H1 (cell line): ENCODE measurements at regions not wholly inside any gene's neighbourhood (a gene's known extent, or its start where the extent isn't known, plus 50 kb on each side); places are given as distances from the start of the nearest gene placed in this dataset.
A peak's percentile ranks its signal among the peaks of the same experiment; 100 is the strongest.

Experiments
- CTCF ChIA-PET: fragments of 300-600 bp; sonication (Branson Sonifier 250); formaldehyde crosslinking; loops from one replicate; lab custom pipeline; 2021; ENCODE audit not compliant: partially characterized antibody; lab: Charles Lee
- POLR2A ChIA-PET: fragments of 300-600 bp; sonication (Branson Sonifier 250); formaldehyde crosslinking; loops from one replicate; lab custom pipeline; 2021; ENCODE audit warnings: inconsistent platforms; ENCODE audit not compliant: partially characterized antibody; lab: Charles Lee
- DNase-seq, 2 experiments: peaks; one replicate each; pipeline versions ENCODE4 v3.0.0 to v3.0.0-alpha.2; 2010 to 2022; ENCODE audit warnings: low spot score in 2 of 2, low read depth in 1 of 2, mixed read lengths in 1 of 2
- FAIRE-seq: peaks from 2 replicates; lab custom pipeline; 2011; peaks lifted over from hg19 to GRCh38; lab: Jason Lieb, UNC
- H2AFZ ChIP-seq: 2 replicates; pipeline ENCODE4 v1.8.1; 2012; ENCODE audit warnings: low read length, inconsistent platforms
- H2AK5ac ChIP-seq: 2 replicates; pipeline ENCODE4 v1.6.1; 2013; ENCODE audit warnings: low read depth, low read length
- H2BK120ac ChIP-seq: replicated peaks from 2 replicates; pipeline ENCODE3; 2013; ENCODE audit warnings: low read depth, low read length, inconsistent platforms
- H2BK12ac ChIP-seq: 2 replicates; pipeline ENCODE4 v1.6.1; 2013; ENCODE audit warnings: low read depth, low read length
- H2BK15ac ChIP-seq: 2 replicates; pipeline ENCODE4 v1.6.1; 2013; ENCODE audit warnings: low read length
- H2BK20ac ChIP-seq: 2 replicates; pipeline ENCODE4 v1.6.1; 2013; ENCODE audit warnings: low read length
- H2BK5ac ChIP-seq: 2 replicates; pipeline ENCODE4 v1.6.1; 2013; ENCODE audit warnings: low read depth, low read length
- H3K14ac ChIP-seq: 2 replicates; pipeline ENCODE4 v1.6.1; 2013; ENCODE audit warnings: inconsistent platforms; ENCODE audit not compliant: insufficient read length
- H3K18ac ChIP-seq: 2 replicates; pipeline ENCODE4 v1.6.1; 2013; ENCODE audit warnings: low read length; ENCODE audit errors: extremely low read depth
- H3K23ac ChIP-seq: 2 replicates; pipeline ENCODE4 v1.6.1; 2013; ENCODE audit warnings: inconsistent platforms; ENCODE audit not compliant: insufficient read length
- H3K23me2 ChIP-seq: 2 replicates; pipeline ENCODE4 v1.6.1; 2013; ENCODE audit warnings: low read depth, low read length
- H3K27ac ChIP-seq: 2 replicates; pipeline ENCODE4 v1.6.1; 2011; ENCODE audit warnings: low read depth, low read length, inconsistent platforms
- H3K27me3 ChIP-seq, 4 experiments: replicated peaks in 1 of 4; 1 replicate in 1 of 4; 2 replicates in 3 of 4; pipeline versions ENCODE4 v1.6.1 to v1.8.1; 2011 to 2013; ENCODE audit warnings: low read length in 3 of 4, mild to moderate bottlenecking in 3 of 4, inconsistent platforms in 2 of 4, mixed read lengths in 2 of 4, moderate library complexity in 1 of 4; ENCODE audit not compliant: control insufficient read depth in 3 of 4, insufficient read depth in 3 of 4; ENCODE audit errors: extremely low read depth in 1 of 4
- H3K36me3 ChIP-seq, 4 experiments: 2 replicates each; pipeline versions ENCODE4 v1.6.1 to v1.8.1; 2011 to 2013; ENCODE audit warnings: mild to moderate bottlenecking in 4 of 4, low read length in 3 of 4, moderate library complexity in 2 of 4, control low read depth in 1 of 4, inconsistent platforms in 1 of 4; ENCODE audit not compliant: insufficient read depth in 4 of 4, control insufficient read depth in 2 of 4
- H3K4ac ChIP-seq: replicated peaks from 2 replicates; pipeline ENCODE3; 2013; ENCODE audit warnings: low read length, low read depth, mixed read lengths, inconsistent platforms; ENCODE audit not compliant: insufficient read length
- H3K4me1 ChIP-seq, 4 experiments: replicated peaks in 1 of 4; 1 replicate in 1 of 4; 2 replicates in 3 of 4; pipeline versions ENCODE4 v1.6.1 to v1.8.1; 2011 to 2013; ENCODE audit warnings: low read length in 3 of 4, inconsistent platforms in 2 of 4, mixed read lengths in 1 of 4; ENCODE audit not compliant: insufficient read depth in 4 of 4, control insufficient read depth in 3 of 4
- H3K4me2 ChIP-seq, 2 experiments: 2 replicates each; pipeline versions ENCODE4 v1.6.1 to v1.8.1; 2011 to 2013; ENCODE audit warnings: low read depth in 2 of 2, low read length in 2 of 2, control low read depth in 1 of 2, inconsistent platforms in 1 of 2, mild to moderate bottlenecking in 1 of 2; ENCODE audit not compliant: insufficient read depth in 1 of 2
- H3K4me3 ChIP-seq, 4 experiments: fragments of 200-600, 300-600 bp in 1 of 4; sonication (generic), shearing (Covaris generic), sonication (Bioruptor Twin) in 1 of 4; 2 replicates each; pipeline versions ENCODE4 v1.5.1 to v1.8.1; 2011 to 2016; ENCODE audit warnings: low read length in 4 of 4, low read depth in 3 of 4, control low read depth in 2 of 4, inconsistent platforms in 2 of 4, mild to moderate bottlenecking in 2 of 4, mixed read lengths in 1 of 4, moderate library complexity in 1 of 4; ENCODE audit not compliant: insufficient read depth in 2 of 4; ENCODE audit errors: extremely low read depth in 1 of 4
- H3K56ac ChIP-seq: replicated peaks from 2 replicates; pipeline ENCODE3; 2013; ENCODE audit warnings: low read depth, mild to moderate bottlenecking, mixed read lengths, low read length, inconsistent platforms; ENCODE audit not compliant: insufficient read length
- H3K79me1 ChIP-seq: 2 replicates; pipeline ENCODE4 v1.6.1; 2013; ENCODE audit warnings: low read depth, low read length, control low read depth
- H3K79me2 ChIP-seq, 2 experiments: 2 replicates each; pipeline versions ENCODE4 v1.6.1 to v1.8.1; 2012 to 2013; ENCODE audit warnings: low read length in 2 of 2, mild to moderate bottlenecking in 2 of 2, inconsistent platforms in 1 of 2; ENCODE audit not compliant: insufficient read depth in 2 of 2, control insufficient read depth in 1 of 2
- H3K9ac ChIP-seq, 4 experiments: replicated peaks in 1 of 4; 1 replicate in 1 of 4; 2 replicates in 3 of 4; pipeline versions ENCODE4 v1.6.1 to v1.8.1; 2011 to 2013; ENCODE audit warnings: low read depth in 3 of 4, low read length in 3 of 4, control low read depth in 2 of 4, mild to moderate bottlenecking in 2 of 4, moderate library complexity in 2 of 4, inconsistent platforms in 1 of 4; ENCODE audit errors: extremely low read depth in 1 of 4
- H3K9me3 ChIP-seq, 2 experiments: 2 replicates each; pipeline versions ENCODE4 v1.6.1 to v1.8.1; 2012 to 2013; ENCODE audit warnings: mild to moderate bottlenecking in 2 of 2, moderate library complexity in 2 of 2, control low read depth in 1 of 2, inconsistent platforms in 1 of 2, low read depth in 1 of 2, low read length in 1 of 2, mixed read lengths in 1 of 2; ENCODE audit not compliant: insufficient read depth in 2 of 2
- H4K20me1 ChIP-seq, 2 experiments: replicated peaks in 1 of 2; 2 replicates each; pipeline versions ENCODE3 to v1.8.1; 2011 to 2013; ENCODE audit warnings: inconsistent platforms in 2 of 2, low read length in 2 of 2, mild to moderate bottlenecking in 1 of 2; ENCODE audit not compliant: insufficient read depth in 2 of 2, control insufficient read depth in 1 of 2
- H4K5ac ChIP-seq: 2 replicates; pipeline ENCODE4 v1.6.1; 2013; ENCODE audit warnings: low read length, low read depth, mixed read lengths, inconsistent platforms; ENCODE audit not compliant: insufficient read length
- H4K8ac ChIP-seq: 2 replicates; pipeline ENCODE4 v1.8.0; 2013; ENCODE audit warnings: mild to moderate bottlenecking, moderate library complexity, low read length, inconsistent platforms; ENCODE audit not compliant: insufficient read depth; ENCODE audit errors: extremely low read depth
- H4K91ac ChIP-seq: replicated peaks from 2 replicates; pipeline ENCODE3; 2013; ENCODE audit warnings: low read length, mixed read lengths, inconsistent platforms; ENCODE audit not compliant: insufficient read length
- CBX8 ChIP-seq: fragments of 300-800, 300-1000 bp; sonication (generic); IDR thresholded peaks from 2 replicates; pipeline ENCODE4 v1.7.1; 2016; ENCODE audit warnings: low read depth, low read length, borderline replicate concordance
- GABPA ChIP-seq: IDR thresholded peaks from 2 replicates; pipeline ENCODE4 v1.6.1; 2011; ENCODE audit warnings: mild to moderate bottlenecking, low read length, moderate library complexity, borderline replicate concordance; ENCODE audit not compliant: insufficient read depth
- JUN ChIP-seq: IDR thresholded peaks from 2 replicates; pipeline ENCODE4 v1.6.1; 2011; ENCODE audit warnings: low read depth, mild to moderate bottlenecking, improper control_type of control experiment, low read length
- KDM5A ChIP-seq: fragments of 200-600 bp; IDR thresholded peaks from 2 replicates; pipeline ENCODE4 v1.7.1; 2012; ENCODE audit warnings: mild to moderate bottlenecking, low read length, inconsistent platforms, mixed read lengths
- RFX5 ChIP-seq: IDR thresholded peaks from 2 replicates; pipeline ENCODE4 v1.6.1; 2011; ENCODE audit warnings: low read depth, low read length, improper control_type of control experiment, borderline replicate concordance
- YY1 ChIP-seq: IDR thresholded peaks from 2 replicates; pipeline ENCODE4 v1.6.1; 2011; ENCODE audit warnings: low read depth, mild to moderate bottlenecking, low read length

- no peak overlapping the region for H2AK5ac ChIP-seq
- no peak overlapping the region for H3K14ac ChIP-seq
- CTCF ChIA-PET: interaction anchor here (1.6 kb wide), 1 partner anchor 85 kb away, joined by 3 read pairs; no protein-coding TSS in a partner anchor
- H3K9me3 ChIP-seq: no peaks in the 10 kb centered on the region
- no peak overlapping the region for H3K4ac ChIP-seq
- no peak overlapping the region for H2BK12ac ChIP-seq
- H3K79me2 ChIP-seq: no peaks in the 10 kb centered on the region
- H4K8ac ChIP-seq: no peak overlapping the region
- H4K91ac ChIP-seq: no peak overlapping the region
- POLR2A ChIA-PET: no interaction called here
- FAIRE-seq (no peak), DNase-seq (no peak)
- no peak overlapping the region for H2BK120ac ChIP-seq
- H3K9ac ChIP-seq: no peak overlapping the region
- H3K27me3 ChIP-seq: no peaks in the 10 kb centered on the region
- no peak overlapping the region for H3K18ac ChIP-seq
- no peak overlapping the region for H3K27ac ChIP-seq
- H4K5ac ChIP-seq: no peak overlapping the region
- H4K20me1 ChIP-seq: no peaks in the 10 kb centered on the region
- H3K23me2 ChIP-seq: no peaks in the 10 kb centered on the region
- H2BK15ac ChIP-seq: no peak overlapping the region
- H3K36me3 ChIP-seq: no peaks in the 10 kb centered on the region
- no peak overlapping the region for H3K4me3 ChIP-seq
- H2BK5ac ChIP-seq: no peak overlapping the region
- H2AFZ ChIP-seq: 0 out of 2 replicates have a peak overlapping the region, but pooled peaks have one; percentile 19
- no peaks in the 10 kb centered on the region for H3K79me1 ChIP-seq
- no peak overlapping the region for H3K23ac ChIP-seq
- H3K56ac ChIP-seq: no peak overlapping the region
- TF ChIP-seq YY1 (no peak), JUN (no peak), KDM5A (no peak), GABPA (no peak), CBX8 (no peak), RFX5 (no peak)
- TF ChIP-seq, all 59 proteins: peak for 0
- Histone ChIP-seq H2BK20ac (no peak overlapping the region), H3K4me1 (no peaks in the 10 kb centered on the region), H3K4me2 (no peak overlapping the region)
Measured at GRCh38 chr13:79765331-79765730, 284.4 kb downstream of the NDFIP2 start.
